Spleen (tissue), 11 donors: ENCODE measurements at regions not wholly inside any gene's neighbourhood (a gene's known extent, or its start where the extent isn't known, plus 50 kb on each side); places are given as distances from the start of the nearest gene placed in this dataset.

Experiments
- DNase-seq: peaks from one replicate; pipeline ENCODE4 v3.0.0-alpha.2; 2020
- H3K27ac ChIP-seq, 8 donors: fragments of 200-600 bp; sonication (generic) in 7 of 8; 1 replicate in 4 of 8; 2 replicates in 4 of 8; pipeline versions ENCODE4 v1.5.0 to v1.8.0; 2016 to 2021; ENCODE audit warnings: inconsistent platforms in 4 of 8, mild to moderate bottlenecking in 4 of 8, moderate library complexity in 1 of 8
- H3K27me3 ChIP-seq, 7 donors: fragments of 200-600 bp; sonication (generic) in 6 of 7; replicated peaks in 1 of 7; 1 replicate in 4 of 7; 2 replicates in 3 of 7; pipeline versions ENCODE4 v1.5.0 to v1.8.0; 2016 to 2021; ENCODE audit warnings: inconsistent platforms in 3 of 7, mild to moderate bottlenecking in 1 of 7
- H3K36me3 ChIP-seq, 6 donors: fragments of 200-600 bp; sonication (generic) in 5 of 6; 1 replicate in 4 of 6; 2 replicates in 2 of 6; pipeline versions ENCODE4 v1.5.0 to v1.8.0; 2016 to 2021; ENCODE audit warnings: inconsistent platforms in 2 of 6
- H3K4me1 ChIP-seq, 6 donors: fragments of 200-600 bp; sonication (generic) in 5 of 6; 1 replicate in 3 of 6; 2 replicates in 3 of 6; pipeline versions ENCODE4 v1.5.0 to v1.8.0; 2016 to 2021; ENCODE audit warnings: inconsistent platforms in 3 of 6
- H3K4me3 ChIP-seq, 8 donors: fragments of 200-600 bp; sonication (generic) in 7 of 8; 1 replicate in 4 of 8; 2 replicates in 4 of 8; pipeline versions ENCODE4 v1.5.0 to v1.8.0; 2016 to 2021; ENCODE audit warnings: inconsistent platforms in 4 of 8, mild to moderate bottlenecking in 4 of 8, moderate library complexity in 2 of 8
- H3K9me3 ChIP-seq, 8 donors: fragments of 200-600 bp; sonication (generic) in 7 of 8; 1 replicate in 4 of 8; 2 replicates in 4 of 8; pipeline versions ENCODE4 v1.5.0 to v1.8.0; 2016 to 2021; ENCODE audit warnings: inconsistent platforms in 4 of 8
- CTCF ChIP-seq, 11 experiments: fragments of 200-600 bp in 7 of 11; fragments of 450-650 bp in 4 of 11; sonication (generic) in 4 of 11; IDR thresholded peaks in 8 of 11; conservative IDR thresholded peaks in 3 of 11; 1 replicate in 7 of 11; 2 replicates in 4 of 11; pipeline versions ENCODE4 v1.4.0 to v1.8.0; 2016 to 2021; ENCODE audit warnings: antibody characterized with exemption in 11 of 11, inconsistent platforms in 4 of 11, mild to moderate bottlenecking in 1 of 11
- POLR2A ChIP-seq, 3 donors: fragments of 450-650 bp; IDR thresholded peaks; one replicate each; pipeline ENCODE4 v1.5.1; 2017; ENCODE audit warnings: antibody characterized with exemption in 3 of 3, mild to moderate bottlenecking in 1 of 3
- POLR2AphosphoS5 ChIP-seq, 3 donors: sonication (generic); formaldehyde crosslinking; IDR thresholded peaks; one replicate each; pipeline ENCODE4 v1.5.1; 2017; ENCODE audit warnings: antibody characterized with exemption in 3 of 3
- WGBS, 5 donors: extraction: QIAGEN DNeasy Blood & Tissue Kit in 3 of 5; methylation state at CpG; one replicate each; pipeline versions ENCODE4 v1.1.5 to v1.1.7; 2013 to 2018; 5-methylcytosine and 5-hydroxymethylcytosine counted together
- intact Hi-C: fragments of 100-400 bp; cut with DNase I; formaldehyde crosslinking; loops from one replicate; pipeline ENCODE4 v1.15.0; 2023; ENCODE audit warnings: low total_unique reads
- donor health status: healthy with polysubstance abuse.
- donor health status: DM: no; HTN: no; CAD: no; lungs with moderate emphysema.
- donor health status: DM: no; HTN: no; CAD: no.
- donor health status: Bipolar disorder and iron deficiency.
- donor health status: healthy.
- donor health status: DM: no; HTN: no; CAD: no.
- donor health status: DM: yes; HTN: yes; CAD: no.

- Histone ChIP-seq H3K27ac (no peak overlapping the region), H3K27me3 (peaks cover 0 to 8% (median 0%) of the 10 kb centered on the region in 7 donors), H3K36me3 (no peaks in the 10 kb centered on the region), H3K9me3 (peaks cover 0 to 17% (median 8%) of the 10 kb centered on the region in 8 donors), H3K4me3 (no peak overlapping the region), H3K4me1 (no peaks in the 10 kb centered on the region)
- TF ChIP-seq POLR2A (IDR thresholded peaks at IDR 0.05) (no peak), POLR2AphosphoS5 (IDR thresholded peaks at IDR 0.05) (no peak), CTCF (IDR thresholded peaks at IDR 0.05 in 8 of 11, conservative IDR thresholded peaks at IDR 0.05 in 3 of 11) (no peak)
- DNase-seq, result no peak
- WGBS, 5 donors, result 76 to 94% (median 80%) methylated on average over 2 of the region's 2 CpGs
- intact Hi-C loops, result no loop called here
Measured at GRCh38 chr16:25596194-25596593, 95.6 kb upstream of the HS3ST4 start.

- Histone ChIP-seq H3K4me1 (no peaks in the 10 kb centered on the region), H3K4me3 (no peak overlapping the region), H3K36me3 (no peaks in the 10 kb centered on the region), H3K27me3 (peaks cover 0 to 8% (median 0%) of the 10 kb centered on the region in 7 donors), H3K9me3 (no peaks in the 10 kb centered on the region), H3K27ac (no peak overlapping the region)
- intact Hi-C loops, result no loop called here
- 75 to 92% (median 88%) methylated on average over 7 to 8 of the region's 8 CpGs for WGBS, 5 donors
- DNase-seq, result no peak
- TF ChIP-seq POLR2A (IDR thresholded peaks at IDR 0.05), result no peak
- no peak for TF ChIP-seq POLR2AphosphoS5 (IDR thresholded peaks at IDR 0.05)
- no peak for TF ChIP-seq CTCF (IDR thresholded peaks at IDR 0.05 in 8 of 11, conservative IDR thresholded peaks at IDR 0.05 in 3 of 11)
Measured at GRCh38 chr16:25593260-25593659, 98.5 kb upstream of the HS3ST4 start.

- Histone ChIP-seq H3K4me3 (no peak overlapping the region), H3K9me3 (no peaks in the 10 kb centered on the region), H3K27ac (no peak overlapping the region), H3K27me3 (peaks cover 0 to 8% (median 0%) of the 10 kb centered on the region in 7 donors), H3K4me1 (no peaks in the 10 kb centered on the region), H3K36me3 (no peaks in the 10 kb centered on the region)
- TF ChIP-seq CTCF (IDR thresholded peaks at IDR 0.05 in 8 of 11, conservative IDR thresholded peaks at IDR 0.05 in 3 of 11) (no peak), POLR2A (IDR thresholded peaks at IDR 0.05) (no peak), POLR2AphosphoS5 (IDR thresholded peaks at IDR 0.05) (no peak)
- DNase-seq, result no peak
- intact Hi-C loops, result loop anchor here (10.0 kb wide), 1 partner anchor 53 kb away; no protein-coding TSS in a partner anchor
- WGBS, 5 donors, result 42 to 60% (median 48%) methylated on average over 1 of the region's 1 CpG
Measured at GRCh38 chr16:25587783-25588182, 104.0 kb upstream of the HS3ST4 start.

GRCh38 chr16:25586826-25587225 lies 104.9 kb upstream of the HS3ST4 start:
- H3K27ac ChIP-seq, result no peak overlapping the region
- H3K27me3 ChIP-seq, result peaks cover 0 to under 1% (median 0%) of the 10 kb centered on the region in 7 donors
- H3K4me3 ChIP-seq, result no peak overlapping the region
- no peak for DNase-seq
- H3K4me1 ChIP-seq, result no peaks in the 10 kb centered on the region
- no peak for TF ChIP-seq CTCF (IDR thresholded peaks at IDR 0.05 in 8 of 11, conservative IDR thresholded peaks at IDR 0.05 in 3 of 11)
- TF ChIP-seq POLR2A (IDR thresholded peaks at IDR 0.05), result no peak
- no peak for TF ChIP-seq POLR2AphosphoS5 (IDR thresholded peaks at IDR 0.05)
- H3K9me3 ChIP-seq, result no peaks in the 10 kb centered on the region
- WGBS, 5 donors, result 60 to 70% (median 63%) methylated on average over 4 of the region's 4 CpGs
- H3K36me3 ChIP-seq, result no peaks in the 10 kb centered on the region
- intact Hi-C loops, result loop anchor here (10.0 kb wide), 1 partner anchor 52 kb away; no protein-coding TSS in a partner anchor
